CD4-positive, alpha-beta memory T cell (primary cell): ENCODE measurements at regions not wholly inside any gene's neighbourhood (a gene's known extent, or its start where the extent isn't known, plus 50 kb on each side); places are given as distances from the start of the nearest gene placed in this dataset.

Source experiments
- CTCF ChIA-PET: fragments of 350-600 bp; sonication (Branson Sonifier 250); formaldehyde crosslinking; loops from one replicate; lab custom pipeline; 2021; ENCODE audit warnings: inconsistent platforms; ENCODE audit not compliant: partially characterized antibody; lab: Charles Lee
- POLR2A ChIA-PET: fragments of 350-600 bp; sonication (Branson Sonifier 250); formaldehyde crosslinking; loops from one replicate; lab custom pipeline; 2021; ENCODE audit not compliant: partially characterized antibody; lab: Charles Lee
- DNase-seq, 5 donors: peaks; one replicate each; pipeline versions ENCODE4 v3.0.0 to v3.0.0-alpha.2; 2020 to 2022; ENCODE audit warnings: mixed read lengths in 1 of 5
- H3K27ac ChIP-seq: one replicate; pipeline ENCODE4 v1.7.0; 2013; ENCODE audit warnings: low read depth, low read length
- H3K27me3 ChIP-seq: 2 replicates; pipeline ENCODE4 v1.7.0; 2013; ENCODE audit warnings: mild to moderate bottlenecking, low read length, moderate library complexity; ENCODE audit not compliant: insufficient read depth
- H3K36me3 ChIP-seq: 2 replicates; pipeline ENCODE4 v1.7.0; 2013; ENCODE audit warnings: mild to moderate bottlenecking, low read length, moderate library complexity; ENCODE audit not compliant: insufficient read depth
- H3K4me1 ChIP-seq: 2 replicates; pipeline ENCODE4 v1.7.0; 2013; ENCODE audit warnings: mild to moderate bottlenecking, low read length, moderate library complexity; ENCODE audit not compliant: insufficient read depth
- H3K4me3 ChIP-seq, 2 donors: one replicate each; pipeline ENCODE4 v1.7.0; 2013; ENCODE audit warnings: low read length in 2 of 2, mild to moderate bottlenecking in 1 of 2
- H3K9me3 ChIP-seq, 2 donors: one replicate each; pipeline ENCODE4 v1.7.0; 2013; ENCODE audit warnings: low read length in 2 of 2, control low read depth in 1 of 2; ENCODE audit not compliant: control insufficient read depth in 1 of 2
- H3K27ac Mint-ChIP-seq, 7 donors: one replicate each; pipeline ENCODE4 v1.8.0; 2020 to 2021; ENCODE audit warnings: mixed read lengths in 7 of 7, mild to moderate bottlenecking in 6 of 7, inconsistent platforms in 3 of 7, moderate library complexity in 3 of 7
- H3K27me3 Mint-ChIP-seq, 2 donors: one replicate each; pipeline ENCODE4 v1.8.0; 2020 to 2021; ENCODE audit warnings: mixed read lengths in 2 of 2
- H3K36me3 Mint-ChIP-seq, 2 donors: one replicate each; pipeline ENCODE4 v1.8.0; 2020 to 2021; ENCODE audit warnings: mixed read lengths in 2 of 2, inconsistent platforms in 1 of 2, mild to moderate bottlenecking in 1 of 2
- H3K4me1 Mint-ChIP-seq, 4 donors: one replicate each; pipeline ENCODE4 v1.8.0; 2020 to 2021; ENCODE audit warnings: mixed read lengths in 4 of 4, mild to moderate bottlenecking in 1 of 4
- H3K4me3 Mint-ChIP-seq, 8 donors: one replicate each; pipeline ENCODE4 v1.8.0; 2020 to 2021; ENCODE audit warnings: mixed read lengths in 8 of 8, mild to moderate bottlenecking in 7 of 8, moderate library complexity in 6 of 8, inconsistent platforms in 3 of 8
- H3K9me3 Mint-ChIP-seq, 8 donors: one replicate each; pipeline ENCODE4 v1.8.0; 2020 to 2021; ENCODE audit warnings: mixed read lengths in 8 of 8, mild to moderate bottlenecking in 5 of 8, inconsistent platforms in 3 of 8, moderate library complexity in 1 of 8
- intact Hi-C: fragments of 100-400 bp; cut with micrococcal nuclease; formaldehyde crosslinking; loops from one replicate; pipeline ENCODE4 v1.15.1; 2023

- Histone ChIP-seq H3K9me3 (no peaks in the 10 kb centered on the region), H3K4me3 (no peak overlapping the region), H3K36me3 (no peaks in the 10 kb centered on the region), H3K27me3 (no peaks in the 10 kb centered on the region), H3K4me1 (no peaks in the 10 kb centered on the region), H3K27ac (no peak overlapping the region)
- no peaks in the 10 kb centered on the region for H3K36me3 Mint-ChIP-seq
- H3K4me1 Mint-ChIP-seq, result no peaks in the 10 kb centered on the region
- CTCF ChIA-PET, result no interaction called here
- POLR2A ChIA-PET, result no interaction called here
- no peak for DNase-seq
- H3K9me3 Mint-ChIP-seq, result peaks cover 0 to 11% (median 2%) of the 10 kb centered on the region in 8 donors
- intact Hi-C loops, result no loop called here
- H3K27me3 Mint-ChIP-seq, result no peaks in the 10 kb centered on the region
- no peak overlapping the region for H3K27ac Mint-ChIP-seq
- no peak overlapping the region for H3K4me3 Mint-ChIP-seq
Observed at GRCh38 chr4:167383291-167383690, 149.0 kb upstream of the SPOCK3 start.

GRCh38 chr4:167397586-167397985 lies 163.3 kb upstream of the SPOCK3 start:
- ChIA-PET CTCF (no interaction called here), POLR2A (no interaction called here)
- H3K9me3 ChIP-seq, result no peaks in the 10 kb centered on the region
- no peak for DNase-seq
- H3K4me1 Mint-ChIP-seq, result no peaks in the 10 kb centered on the region
- no peak overlapping the region for H3K4me3 ChIP-seq
- H3K27ac ChIP-seq, result no peak overlapping the region
- no peaks in the 10 kb centered on the region for H3K27me3 Mint-ChIP-seq
- H3K36me3 Mint-ChIP-seq, result no peaks in the 10 kb centered on the region
- H3K36me3 ChIP-seq, result no peaks in the 10 kb centered on the region
- H3K27ac Mint-ChIP-seq, result no peak overlapping the region
- intact Hi-C loops, result no loop called here
- peaks cover 0 to 7% (median 0%) of the 10 kb centered on the region in 8 donors for H3K9me3 Mint-ChIP-seq
- H3K27me3 ChIP-seq, result no peaks in the 10 kb centered on the region
- no peaks in the 10 kb centered on the region for H3K4me1 ChIP-seq
- H3K4me3 Mint-ChIP-seq, result no peak overlapping the region

- intact Hi-C loops, result no loop called here
- no peak for DNase-seq
- no peaks in the 10 kb centered on the region for H3K4me1 ChIP-seq
- H3K27me3 Mint-ChIP-seq, result no peaks in the 10 kb centered on the region
- POLR2A ChIA-PET, result no interaction called here
- peaks cover 0 to 7% (median 0%) of the 10 kb centered on the region in 8 donors for H3K9me3 Mint-ChIP-seq
- CTCF ChIA-PET, result no interaction called here
- no peaks in the 10 kb centered on the region for H3K36me3 Mint-ChIP-seq
- H3K4me3 ChIP-seq, result no peak overlapping the region
- no peaks in the 10 kb centered on the region for H3K4me1 Mint-ChIP-seq
- no peak overlapping the region for H3K27ac ChIP-seq
- H3K27ac Mint-ChIP-seq, result no peak overlapping the region
- no peaks in the 10 kb centered on the region for H3K27me3 ChIP-seq
- no peak overlapping the region for H3K4me3 Mint-ChIP-seq
- H3K9me3 ChIP-seq, result no peaks in the 10 kb centered on the region
- no peaks in the 10 kb centered on the region for H3K36me3 ChIP-seq
Observed at GRCh38 chr4:167399201-167399600, 164.9 kb upstream of the SPOCK3 start.

- ChIA-PET POLR2A (no interaction called here), CTCF (no interaction called here)
- H3K4me3 Mint-ChIP-seq, result no peak overlapping the region
- Histone ChIP-seq H3K27me3 (no peaks in the 10 kb centered on the region), H3K4me1 (no peaks in the 10 kb centered on the region), H3K27ac (no peak overlapping the region), H3K36me3 (no peaks in the 10 kb centered on the region), H3K9me3 (no peaks in the 10 kb centered on the region), H3K4me3 (no peak overlapping the region)
- peaks cover 0 to 3% (median 0%) of the 10 kb centered on the region in 8 donors for H3K9me3 Mint-ChIP-seq
- H3K27me3 Mint-ChIP-seq, result no peaks in the 10 kb centered on the region
- intact Hi-C loops, result no loop called here
- H3K27ac Mint-ChIP-seq, result no peak overlapping the region
- H3K36me3 Mint-ChIP-seq, result no peaks in the 10 kb centered on the region
- H3K4me1 Mint-ChIP-seq, result no peaks in the 10 kb centered on the region
- no peak for DNase-seq
Observed at GRCh38 chr4:167406181-167406580, 171.9 kb upstream of the SPOCK3 start.

- POLR2A ChIA-PET, result no interaction called here
- H3K9me3 ChIP-seq, result no peaks in the 10 kb centered on the region
- H3K36me3 Mint-ChIP-seq, result no peaks in the 10 kb centered on the region
- no peaks in the 10 kb centered on the region for H3K36me3 ChIP-seq
- intact Hi-C loops, result no loop called here
- H3K4me3 ChIP-seq, result no peak overlapping the region
- H3K27me3 Mint-ChIP-seq, result no peaks in the 10 kb centered on the region
- H3K27ac Mint-ChIP-seq, result no peak overlapping the region
- H3K4me3 Mint-ChIP-seq, result no peak overlapping the region
- no peaks in the 10 kb centered on the region for H3K4me1 ChIP-seq
- DNase-seq, result no peak
- CTCF ChIA-PET, result no interaction called here
- peaks cover 0 to 4% (median 0%) of the 10 kb centered on the region in 8 donors for H3K9me3 Mint-ChIP-seq
- H3K4me1 Mint-ChIP-seq, result no peaks in the 10 kb centered on the region
- H3K27ac ChIP-seq, result no peak overlapping the region
- no peaks in the 10 kb centered on the region for H3K27me3 ChIP-seq
Observed at GRCh38 chr4:167415461-167415860, 181.2 kb upstream of the SPOCK3 start.

GRCh38 chr4:167419468-167420140 lies 185.3 kb upstream of the SPOCK3 start:
- H3K27me3 ChIP-seq, result no peaks in the 10 kb centered on the region
- peaks cover 0 to 8% (median 4%) of the 10 kb centered on the region in 8 donors for H3K9me3 Mint-ChIP-seq
- intact Hi-C loops, result no loop called here
- no peak for DNase-seq
- no peak overlapping the region for H3K4me3 Mint-ChIP-seq
- no peaks in the 10 kb centered on the region for H3K36me3 ChIP-seq
- H3K27me3 Mint-ChIP-seq, result no peaks in the 10 kb centered on the region
- H3K36me3 Mint-ChIP-seq, result no peaks in the 10 kb centered on the region
- CTCF ChIA-PET, result no interaction called here
- no peaks in the 10 kb centered on the region for H3K9me3 ChIP-seq
- H3K27ac Mint-ChIP-seq, result no peak overlapping the region
- POLR2A ChIA-PET, result no interaction called here
- no peak overlapping the region for H3K27ac ChIP-seq
- no peaks in the 10 kb centered on the region for H3K4me1 ChIP-seq
- no peak overlapping the region for H3K4me3 ChIP-seq
- no peaks in the 10 kb centered on the region for H3K4me1 Mint-ChIP-seq

GRCh38 chr4:167421201-167421600 lies 186.9 kb upstream of the SPOCK3 start:
- Histone ChIP-seq H3K27me3 (no peaks in the 10 kb centered on the region), H3K4me1 (no peaks in the 10 kb centered on the region), H3K4me3 (no peak overlapping the region), H3K27ac (no peak overlapping the region), H3K9me3 (peaks cover 0 to 3% of the 10 kb centered on the region in 2 donors), H3K36me3 (no peaks in the 10 kb centered on the region)
- POLR2A ChIA-PET, result no interaction called here
- intact Hi-C loops, result no loop called here
- peaks cover 0 to 10% (median 5%) of the 10 kb centered on the region in 8 donors for H3K9me3 Mint-ChIP-seq
- H3K27me3 Mint-ChIP-seq, result no peaks in the 10 kb centered on the region
- no peak for DNase-seq
- H3K36me3 Mint-ChIP-seq, result no peaks in the 10 kb centered on the region
- H3K4me1 Mint-ChIP-seq, result no peaks in the 10 kb centered on the region
- H3K27ac Mint-ChIP-seq, result no peak overlapping the region
- H3K4me3 Mint-ChIP-seq, result no peak overlapping the region
- CTCF ChIA-PET, result no interaction called here
